B cell (primary cell): ENCODE measurements at regions not wholly inside any gene's neighbourhood (a gene's known extent, or its start where the extent isn't known, plus 50 kb on each side); places are given as distances from the start of the nearest gene placed in this dataset.

Source experiments
- ATAC-seq: fragments of 200-7000 bp; cut with Tn5 transposase; one replicate; pipeline ENCODE4 v1.10.0; 2021; ENCODE audit warnings: low read depth, mild to moderate bottlenecking, moderate number of reproducible peaks, moderate library complexity
- CTCF ChIA-PET: fragments of 350-600 bp; sonication (Branson Sonifier 250); formaldehyde crosslinking; loops from one replicate; lab custom pipeline; 2021; ENCODE audit warnings: antibody characterized with exemption, inconsistent platforms; lab: Charles Lee
- POLR2A ChIA-PET: fragments of 350-600 bp; sonication (Branson Sonifier 250); formaldehyde crosslinking; loops from one replicate; lab custom pipeline; 2021; ENCODE audit warnings: antibody characterized with exemption; lab: Charles Lee
- DNase-seq: peaks from one replicate; pipeline ENCODE4 v3.0.0; 2013
- H2AFZ ChIP-seq: 2 replicates; pipeline ENCODE4 v1.6.1; 2012; ENCODE audit warnings: mild to moderate bottlenecking, low read depth, low read length; ENCODE audit not compliant: insufficient read depth, poor library complexity, severe bottlenecking
- H3K27ac ChIP-seq, 2 donors: 1 replicate in 1 of 2; 2 replicates in 1 of 2; pipeline ENCODE4 v1.5.1; 2012 to 2013; ENCODE audit warnings: low read length in 2 of 2, mild to moderate bottlenecking in 2 of 2, moderate library complexity in 1 of 2
- H3K27me3 ChIP-seq, 4 experiments: fragments of 200-600 bp in 1 of 4; sonication (generic) in 1 of 4; replicated peaks in 1 of 4; 1 replicate in 2 of 4; 2 replicates in 2 of 4; pipeline versions ENCODE4 v1.6.1 to v1.7.0; 2013 to 2016; ENCODE audit warnings: low read length in 3 of 4, mild to moderate bottlenecking in 2 of 4, mixed read lengths in 1 of 4, moderate library complexity in 1 of 4; ENCODE audit not compliant: insufficient read depth in 4 of 4, control insufficient read depth in 3 of 4; ENCODE audit errors: control extremely low read depth in 1 of 4
- H3K36me3 ChIP-seq, 2 experiments: replicated peaks in 1 of 2; 1 replicate in 1 of 2; 2 replicates in 1 of 2; pipeline versions ENCODE4 v1.6.1 to v1.7.1; 2013; ENCODE audit warnings: low read length in 1 of 2; ENCODE audit not compliant: insufficient read depth in 2 of 2, control insufficient read depth in 1 of 2; ENCODE audit errors: control extremely low read depth in 1 of 2, extremely low read depth in 1 of 2
- H3K4me1 ChIP-seq, 2 donors: fragments of 200-600 bp in 1 of 2; sonication (generic) in 1 of 2; 1 replicate in 1 of 2; 2 replicates in 1 of 2; pipeline versions ENCODE4 v1.5.1 to v1.6.1; 2013 to 2017; ENCODE audit warnings: low read length in 2 of 2; ENCODE audit not compliant: control insufficient read depth in 2 of 2, insufficient read depth in 2 of 2
- H3K4me2 ChIP-seq: replicated peaks from 2 replicates; pipeline ENCODE3; 2012; ENCODE audit warnings: mild to moderate bottlenecking, low read depth, low read length; ENCODE audit not compliant: poor library complexity, severe bottlenecking
- H3K4me3 ChIP-seq, 5 experiments: fragments of 200-600 bp in 1 of 5; sonication (generic) in 1 of 5; 1 replicate in 3 of 5; 2 replicates in 2 of 5; pipeline versions ENCODE4 v1.5.1 to v1.7.0; 2011 to 2016; ENCODE audit warnings: low read length in 4 of 5, mild to moderate bottlenecking in 4 of 5, low read depth in 2 of 5, control low read depth in 1 of 5, moderate library complexity in 1 of 5; ENCODE audit not compliant: insufficient read depth in 1 of 5; ENCODE audit errors: control extremely low read depth in 1 of 5, extremely low read depth in 1 of 5
- H3K79me2 ChIP-seq: fragments of 200-600 bp; sonication (generic); one replicate; pipeline ENCODE4 v1.6.0; 2016; ENCODE audit warnings: low read length; ENCODE audit not compliant: control insufficient read depth, insufficient read depth
- H3K9ac ChIP-seq: fragments of 200-600 bp; sonication (generic); 2 replicates; pipeline ENCODE4 v1.6.1; 2017; ENCODE audit warnings: mild to moderate bottlenecking, low read length, moderate library complexity
- H3K9me3 ChIP-seq, 3 donors: one replicate each; pipeline versions ENCODE4 v1.6.1 to v1.7.1; 2013; ENCODE audit warnings: low read length in 2 of 3; ENCODE audit not compliant: control insufficient read depth in 2 of 3, insufficient read depth in 1 of 3; ENCODE audit errors: control extremely low read depth in 1 of 3
- H4K20me1 ChIP-seq: 2 replicates; pipeline ENCODE4 v1.6.0; 2012; ENCODE audit warnings: mild to moderate bottlenecking, low read length; ENCODE audit not compliant: insufficient read depth, control insufficient read depth, poor library complexity, severe bottlenecking
- H3K27ac Mint-ChIP-seq: one replicate; pipeline ENCODE4 v1.8.0; 2021; ENCODE audit warnings: mixed read lengths
- H3K27me3 Mint-ChIP-seq: one replicate; pipeline ENCODE4 v1.8.0; 2021; ENCODE audit warnings: mixed read lengths
- H3K4me1 Mint-ChIP-seq: one replicate; pipeline ENCODE4 v1.8.0; 2021; ENCODE audit warnings: mixed read lengths
- H3K4me3 Mint-ChIP-seq: one replicate; pipeline ENCODE4 v1.8.0; 2021; ENCODE audit warnings: mixed read lengths
- H3K9me3 Mint-ChIP-seq: one replicate; pipeline ENCODE4 v1.8.0; 2022; ENCODE audit warnings: mixed read lengths; ENCODE audit not compliant: insufficient read depth
- EZH2 ChIP-seq: IDR thresholded peaks from 2 replicates; pipeline ENCODE4 v1.6.1; 2012; ENCODE audit warnings: borderline replicate concordance, low read depth, mild to moderate bottlenecking, moderate library complexity, low read length; ENCODE audit not compliant: insufficient read depth, poor library complexity, severe bottlenecking
- WGBS: methylation state at CpG from one replicate; pipeline ENCODE4 v1.1.5; 2013; ENCODE audit warnings: missing lambda C conversion rate; ENCODE audit not compliant: insufficient coverage; 5-methylcytosine and 5-hydroxymethylcytosine counted together
- intact Hi-C: fragments of 100-400 bp; cut with micrococcal nuclease; formaldehyde crosslinking; loops from one replicate; pipeline ENCODE4 v1.10.0; 2022
- TF ChIP-seq, protein P1 (sequence below): fragments of 200-600 bp; IDR thresholded peaks from one replicate; pipeline ENCODE4 v1.8.0; 2022; ENCODE audit warnings: antibody characterized with exemption, mild to moderate bottlenecking

- H4K20me1 ChIP-seq: no peaks in the 10 kb centered on the region
- H2AFZ ChIP-seq: no peak overlapping the region
- no peaks in the 10 kb centered on the region for H3K9me3 Mint-ChIP-seq
- H3K36me3 ChIP-seq: no peaks in the 10 kb centered on the region
- WGBS: 85% methylated on average over 7 of the region's 8 CpGs
- H3K4me1 ChIP-seq: no peaks in the 10 kb centered on the region
- H3K4me1 Mint-ChIP-seq: no peaks in the 10 kb centered on the region
- H3K4me2 ChIP-seq: no peak overlapping the region
- ChIA-PET CTCF (no interaction called here), POLR2A (no interaction called here)
- intact Hi-C loops: no loop called here
- TF ChIP-seq, protein P1, sequence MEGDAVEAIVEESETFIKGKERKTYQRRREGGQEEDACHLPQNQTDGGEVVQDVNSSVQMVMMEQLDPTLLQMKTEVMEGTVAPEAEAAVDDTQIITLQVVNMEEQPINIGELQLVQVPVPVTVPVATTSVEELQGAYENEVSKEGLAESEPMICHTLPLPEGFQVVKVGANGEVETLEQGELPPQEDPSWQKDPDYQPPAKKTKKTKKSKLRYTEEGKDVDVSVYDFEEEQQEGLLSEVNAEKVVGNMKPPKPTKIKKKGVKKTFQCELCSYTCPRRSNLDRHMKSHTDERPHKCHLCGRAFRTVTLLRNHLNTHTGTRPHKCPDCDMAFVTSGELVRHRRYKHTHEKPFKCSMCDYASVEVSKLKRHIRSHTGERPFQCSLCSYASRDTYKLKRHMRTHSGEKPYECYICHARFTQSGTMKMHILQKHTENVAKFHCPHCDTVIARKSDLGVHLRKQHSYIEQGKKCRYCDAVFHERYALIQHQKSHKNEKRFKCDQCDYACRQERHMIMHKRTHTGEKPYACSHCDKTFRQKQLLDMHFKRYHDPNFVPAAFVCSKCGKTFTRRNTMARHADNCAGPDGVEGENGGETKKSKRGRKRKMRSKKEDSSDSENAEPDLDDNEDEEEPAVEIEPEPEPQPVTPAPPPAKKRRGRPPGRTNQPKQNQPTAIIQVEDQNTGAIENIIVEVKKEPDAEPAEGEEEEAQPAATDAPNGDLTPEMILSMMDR: no peak
- no peak for TF ChIP-seq EZH2
- no peaks in the 10 kb centered on the region for H3K27me3 Mint-ChIP-seq
- no peak overlapping the region for H3K27ac ChIP-seq
- DNase-seq (no peak), ATAC-seq (no peak)
- no peak overlapping the region for H3K27ac Mint-ChIP-seq
- no peaks in the 10 kb centered on the region for H3K79me2 ChIP-seq
- no peak overlapping the region for H3K4me3 ChIP-seq
- peaks cover 0 to 9% (median 0%) of the 10 kb centered on the region in 3 donors for H3K9me3 ChIP-seq
- H3K9ac ChIP-seq: no peak overlapping the region
- H3K27me3 ChIP-seq: no peaks in the 10 kb centered on the region
- H3K4me3 Mint-ChIP-seq: no peak overlapping the region
These were observed 295.7 kb upstream of the ROBO1 start for GRCh38 chr3:80063535-80063934.

GRCh38 chr3:80060664-80061063 is 292.9 kb upstream of the ROBO1 start:
- H3K36me3 ChIP-seq: no peaks in the 10 kb centered on the region
- no peak overlapping the region for H3K4me3 ChIP-seq
- CTCF ChIA-PET: no interaction called here
- DNase-seq: no peak
- no peak overlapping the region for H3K27ac ChIP-seq
- ATAC-seq: no peak
- Mint-ChIP-seq H3K4me3 (no peak overlapping the region), H3K4me1 (no peaks in the 10 kb centered on the region), H3K27me3 (no peaks in the 10 kb centered on the region), H3K9me3 (no peaks in the 10 kb centered on the region), H3K27ac (no peak overlapping the region)
- H4K20me1 ChIP-seq: no peaks in the 10 kb centered on the region
- no peak for TF ChIP-seq EZH2
- TF ChIP-seq, protein P1: no peak
- no peak overlapping the region for H2AFZ ChIP-seq
- H3K27me3 ChIP-seq: no peaks in the 10 kb centered on the region
- no peak overlapping the region for H3K9ac ChIP-seq
- POLR2A ChIA-PET: no interaction called here
- intact Hi-C loops: no loop called here
- H3K9me3 ChIP-seq: peaks cover 0 to 9% (median 0%) of the 10 kb centered on the region in 3 donors
- H3K4me2 ChIP-seq: no peak overlapping the region
- no peaks in the 10 kb centered on the region for H3K4me1 ChIP-seq
- WGBS: no CpG with 5 or more reads among the region's 1 CpG
- no peaks in the 10 kb centered on the region for H3K79me2 ChIP-seq
